Superior temporal gyrus (tissue), 1 donor: ENCODE measurements at regions not wholly inside any gene's neighbourhood (a gene's known extent, or its start where the extent isn't known, plus 50 kb on each side); places are given as distances from the start of the nearest gene placed in this dataset.

Experiments used
- DNase-seq: peaks from one replicate; pipeline ENCODE4 v3.0.0-alpha.2; 2016; ENCODE audit errors: extremely low spot score

DNA sequence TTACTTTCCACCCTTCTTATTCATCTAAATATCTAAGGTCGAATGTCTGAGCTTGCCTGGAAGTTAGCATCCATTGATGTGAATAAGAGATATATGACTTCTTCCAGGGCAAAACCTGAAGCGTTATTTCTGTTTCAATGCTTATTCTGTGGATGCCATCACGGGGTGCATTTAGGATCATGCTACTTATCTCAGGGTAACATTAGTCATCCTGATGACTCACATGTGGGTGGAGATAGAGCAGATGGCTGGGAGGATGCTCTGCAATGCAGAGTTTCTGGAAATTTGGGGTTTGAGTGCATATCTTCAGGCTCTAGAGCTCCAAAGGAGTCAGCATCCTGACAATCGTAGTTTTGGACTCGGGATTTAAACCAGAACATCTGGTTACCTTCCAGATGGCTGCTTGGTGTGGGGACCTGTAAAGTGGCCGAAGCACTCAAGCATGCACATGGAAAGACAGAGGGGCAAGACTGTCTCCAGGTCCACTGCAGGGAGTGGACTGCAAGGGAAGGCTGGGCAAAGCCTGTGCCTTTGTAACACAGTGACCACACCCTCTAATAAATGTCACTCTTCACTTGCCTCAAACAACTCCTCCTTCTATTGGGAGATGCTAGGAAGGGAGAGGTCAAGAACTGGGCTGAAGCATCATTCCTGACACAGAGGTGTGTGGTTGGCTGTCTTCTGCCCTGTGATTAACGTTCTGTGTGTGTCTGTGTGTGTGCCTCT lies 175.2 kb upstream of the SALL1 start:
- DNase-seq: peak; percentile 73

GRCh38 chr16:51321251-51321650 lies 170.2 kb upstream of the SALL1 start:
- no peak for DNase-seq

DNA sequence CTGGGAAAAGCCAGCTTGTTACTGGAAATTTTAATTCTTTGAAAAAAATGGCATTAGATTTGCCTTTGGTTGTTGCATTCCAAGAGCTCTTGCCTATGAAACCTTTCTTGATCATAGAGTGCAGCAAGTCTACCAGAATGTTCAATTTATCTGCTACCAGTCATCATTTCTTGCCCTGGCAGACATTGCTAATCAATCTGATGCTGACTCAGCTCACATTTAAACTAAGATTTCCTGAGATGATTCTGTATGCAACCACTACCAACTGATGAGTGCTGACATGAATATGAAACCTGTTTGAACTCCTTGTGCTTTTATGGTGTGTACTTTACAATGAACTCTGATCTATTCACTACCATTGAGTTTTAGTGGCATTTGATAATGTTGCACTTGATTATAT lies 166.5 kb upstream of the SALL1 start:
- no peak for DNase-seq

DNA sequence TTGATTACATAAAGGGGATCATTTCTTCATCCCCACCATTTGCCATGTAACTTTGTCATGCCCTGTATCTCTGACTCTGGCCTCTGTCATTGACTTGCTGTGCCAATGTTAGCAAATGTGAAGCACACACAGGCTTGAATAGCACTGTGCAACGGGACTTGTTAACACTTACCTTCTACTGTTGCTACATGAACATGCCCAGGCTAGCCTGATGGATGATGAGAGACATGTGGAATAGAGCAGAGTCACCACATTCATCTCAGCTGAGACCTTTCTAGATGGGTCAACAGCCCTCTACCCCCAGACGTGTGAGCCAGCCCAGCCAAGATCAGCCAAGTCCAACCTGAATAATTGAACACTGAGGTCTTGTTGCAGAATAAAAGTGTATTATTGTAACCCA lies 162.1 kb upstream of the SALL1 start:
- no peak for DNase-seq

DNA sequence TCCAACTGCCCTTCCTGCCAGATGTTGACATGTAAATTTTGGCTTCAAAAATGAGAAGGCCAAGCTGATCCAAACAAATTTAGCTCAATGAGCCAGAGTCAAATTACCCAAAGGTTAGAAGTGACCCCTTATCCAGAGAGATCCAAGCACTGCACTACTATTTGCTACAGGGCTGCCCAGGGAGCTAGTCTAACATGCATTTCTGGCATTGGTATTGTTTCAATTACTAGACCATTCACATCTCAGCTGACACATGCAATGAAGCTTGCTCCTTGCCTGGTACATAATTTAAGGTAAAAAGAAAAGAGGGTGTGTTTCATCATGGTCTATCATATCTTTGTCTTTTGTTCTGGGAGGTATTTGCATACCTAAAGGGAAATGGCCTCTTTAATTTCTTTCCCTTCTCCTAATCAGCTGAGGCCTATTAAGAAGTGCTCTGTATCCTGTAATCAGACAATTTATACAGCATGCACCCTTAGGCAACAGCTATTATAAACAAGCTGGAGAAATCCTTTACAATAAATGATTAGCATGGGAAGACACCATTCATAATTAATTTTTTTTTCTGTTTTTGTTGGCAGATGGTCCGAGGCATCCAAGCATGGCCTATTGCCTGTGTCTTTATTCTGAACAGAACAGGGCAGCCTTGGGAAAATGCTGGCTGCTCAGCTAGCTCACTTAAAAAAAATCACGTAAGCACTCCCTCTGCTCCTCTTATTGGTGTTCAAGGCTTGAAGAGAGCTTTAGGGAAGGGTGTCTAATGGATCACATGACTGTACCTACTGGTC lies 161.5 kb upstream of the SALL1 start:
- no peak for DNase-seq

GRCh38 chr16:51310159-51310558 lies 159.1 kb upstream of the SALL1 start:
- DNase-seq: no peak

DNA sequence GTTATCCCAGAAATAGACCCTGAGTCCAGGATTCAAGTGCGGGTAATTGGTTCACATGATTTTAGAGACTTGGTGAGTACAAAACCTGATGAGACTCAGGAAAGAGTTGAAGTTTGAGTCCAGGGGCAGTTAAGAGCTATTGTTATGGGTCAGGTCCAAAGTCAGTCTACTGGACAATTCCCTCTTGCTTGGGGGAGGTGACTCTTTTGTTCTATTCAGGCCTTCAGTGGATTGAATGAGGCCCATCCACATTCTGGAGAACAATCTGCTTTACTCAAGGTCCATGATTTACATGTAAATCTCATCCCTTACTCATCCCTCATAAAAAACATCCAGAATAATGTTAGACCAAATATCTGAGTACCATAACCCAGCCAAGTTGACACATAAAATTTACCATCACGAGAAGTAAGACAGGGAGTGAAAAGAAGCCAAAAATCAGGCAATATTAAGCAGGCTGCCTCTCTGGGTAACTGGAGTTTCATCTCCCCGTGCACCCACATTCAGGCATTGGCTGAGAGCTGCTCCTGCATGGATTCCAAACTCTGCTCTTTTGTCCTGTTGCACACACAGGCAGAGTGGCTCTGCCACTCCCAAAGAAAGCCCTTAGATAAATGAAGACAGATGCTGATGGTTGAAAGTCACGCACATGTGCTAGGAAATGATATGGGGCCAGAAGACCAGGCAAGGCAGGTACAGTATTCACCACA lies 156.0 kb upstream of the SALL1 start:
- DNase-seq: no peak

GRCh38 chr16:51306116-51306515 lies 155.0 kb upstream of the SALL1 start:
- no peak for DNase-seq

- no peak for DNase-seq
These were observed 154.3 kb upstream of the SALL1 start for GRCh38 chr16:51305337-51305736.

- no peak for DNase-seq
These were observed 151.0 kb upstream of the SALL1 start for GRCh38 chr16:51302042-51302441.

- DNase-seq: no peak
These were observed 147.7 kb upstream of the SALL1 start for GRCh38 chr16:51298800-51299199.

DNA sequence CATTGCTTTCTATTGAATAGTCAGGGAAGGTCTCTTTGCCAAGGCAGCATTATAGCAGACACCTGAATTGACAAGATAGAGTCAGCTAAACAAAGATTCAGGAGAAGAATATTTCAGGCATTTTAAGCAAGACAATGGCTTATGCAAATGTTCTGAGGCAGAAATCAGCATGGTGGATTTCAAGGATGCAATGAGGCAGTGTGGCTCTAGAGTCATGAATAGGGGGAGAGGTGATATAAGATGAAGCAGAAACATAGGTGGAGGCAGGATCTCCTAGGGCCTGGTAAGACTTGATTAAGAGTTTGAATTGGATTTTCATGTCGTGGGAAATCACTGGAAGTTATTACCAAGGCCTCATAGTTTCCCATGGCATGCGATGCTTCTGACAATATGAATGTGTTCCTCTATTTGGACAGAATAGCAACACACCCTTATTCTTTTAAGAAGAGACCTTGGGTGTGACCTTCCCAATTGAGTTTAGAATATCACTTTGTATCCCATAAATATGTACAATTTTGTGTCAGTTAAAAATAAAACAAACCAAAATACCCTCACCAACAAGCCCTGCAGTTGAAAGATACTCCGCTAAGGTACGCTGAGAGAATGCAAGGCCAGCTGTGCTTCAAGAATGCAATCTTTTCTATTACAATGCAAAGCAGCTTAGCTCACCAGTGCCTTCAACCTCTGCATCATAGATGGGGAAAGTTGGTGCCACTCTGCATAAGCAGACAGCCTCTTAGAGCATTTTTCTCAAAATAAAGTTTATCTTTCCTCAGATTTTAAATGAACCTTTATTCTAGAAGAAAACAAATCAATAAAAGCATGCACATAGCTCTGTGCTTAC lies 139.6 kb upstream of the SALL1 start:
- DNase-seq: no peak

GRCh38 chr16:51289336-51289735 lies 138.3 kb upstream of the SALL1 start:
- no peak for DNase-seq

DNA sequence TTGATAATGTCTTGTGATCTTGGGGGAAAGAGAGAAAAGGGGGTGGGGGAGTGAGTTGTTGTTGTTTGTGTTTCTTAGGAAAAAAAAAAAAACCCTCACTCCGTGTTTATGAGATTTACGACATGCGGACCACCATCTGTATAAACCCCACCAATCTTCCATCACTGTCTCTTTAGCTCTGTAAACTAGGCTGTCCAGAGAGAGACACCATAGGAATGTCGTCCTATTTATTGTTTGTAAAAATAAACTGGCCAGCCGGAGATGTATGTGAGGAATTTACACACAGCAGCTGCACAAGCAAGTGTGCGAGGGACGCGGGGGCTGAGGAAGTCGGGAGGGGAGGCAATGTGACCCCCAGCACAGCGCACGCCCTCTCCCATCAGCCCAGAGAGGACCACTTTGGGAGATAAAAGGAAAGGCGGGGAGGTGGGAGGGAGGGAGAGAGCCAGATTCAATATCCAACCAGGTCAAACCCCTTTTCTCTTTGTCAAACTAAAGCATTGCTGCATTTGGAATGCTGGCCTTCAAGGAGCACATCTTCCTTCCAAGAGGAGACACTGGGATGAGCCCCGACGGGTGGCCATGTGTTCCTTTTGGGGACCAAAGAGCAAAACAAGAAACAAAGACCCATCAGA lies 136.2 kb upstream of the SALL1 start:
- DNase-seq: no peak

GRCh38 chr16:51286272-51286671 lies 135.2 kb upstream of the SALL1 start:
- DNase-seq: no peak

- peak; percentile 78 for DNase-seq
These were observed 125.3 kb upstream of the SALL1 start for GRCh38 chr16:51276336-51276735.

GRCh38 chr16:51272420-51272819 lies 121.3 kb upstream of the SALL1 start:
- no peak for DNase-seq

- no peak for DNase-seq
These were observed 120.2 kb upstream of the SALL1 start for GRCh38 chr16:51271156-51271701.

GRCh38 chr16:51268237-51268636 lies 117.2 kb upstream of the SALL1 start:
- peak; percentile 86 for DNase-seq

GRCh38 chr16:51267681-51268080 lies 116.6 kb upstream of the SALL1 start:
- peak; percentile 73 for DNase-seq

DNA sequence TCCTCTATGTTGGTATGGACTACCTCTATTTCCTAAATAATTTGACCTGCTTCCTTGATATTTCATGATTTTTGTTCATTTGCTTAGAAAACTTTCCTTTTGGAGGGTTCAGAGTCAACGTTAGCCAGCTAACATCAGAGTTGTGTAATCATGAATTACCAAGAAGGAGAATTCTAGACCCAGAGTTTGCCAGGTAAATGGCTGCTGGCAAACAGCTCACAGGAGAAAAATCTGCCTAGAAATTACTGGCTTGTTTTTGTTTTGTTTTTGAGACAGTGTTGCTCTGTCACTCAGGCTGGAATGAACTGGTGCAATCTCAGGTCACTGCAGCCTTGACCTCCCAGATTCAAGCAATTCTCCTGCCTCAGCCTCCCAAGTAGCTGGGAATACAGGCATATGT lies 111.4 kb upstream of the SALL1 start:
- no peak for DNase-seq
